HL-60 (cell line): ENCODE measurements at regions not wholly inside any gene's neighbourhood (a gene's known extent, or its start where the extent isn't known, plus 50 kb on each side); places are given as distances from the start of the nearest gene placed in this dataset.

Experiments used
- DNase-seq, 2 experiments: peaks; one replicate each; pipeline ENCODE4 v3.0.0-alpha.2; 2010 to 2020; ENCODE audit warnings: low read depth in 1 of 2, low spot score in 1 of 2
- H3K27ac ChIP-seq: fragments of 250-450 bp; sonication (Bioruptor Pico); replicated peaks from 2 replicates; pipeline ENCODE4 v1.5.1; 2020; ENCODE audit warnings: mild to moderate bottlenecking, moderate library complexity
- H3K27me3 ChIP-seq: fragments of 250-450 bp; sonication (Bioruptor Pico); 2 replicates; pipeline ENCODE4 v1.5.1; 2021; ENCODE audit warnings: mild to moderate bottlenecking, moderate library complexity; ENCODE audit not compliant: insufficient read depth, poor library complexity, severe bottlenecking
- H3K4me3 ChIP-seq: replicated peaks from 2 replicates; pipeline ENCODE4 v1.5.1; 2011; ENCODE audit warnings: mild to moderate bottlenecking, control low read depth, low read length; ENCODE audit not compliant: insufficient read depth
- CTCF ChIP-seq: IDR thresholded peaks from one replicate; pipeline ENCODE4 v1.5.1; 2011; ENCODE audit warnings: low read length, control low read depth, inconsistent platforms; ENCODE audit not compliant: insufficient read depth
- GABPA ChIP-seq: IDR thresholded peaks from 2 replicates; pipeline ENCODE4 v1.6.1; 2012; ENCODE audit warnings: low read depth
- POLR2AphosphoS5 ChIP-seq: IDR thresholded peaks from 2 replicates; pipeline ENCODE4 v1.6.1; 2012; ENCODE audit warnings: low read depth
- REST ChIP-seq: IDR thresholded peaks from 2 replicates; pipeline ENCODE4 v1.6.1; 2012; ENCODE audit warnings: low read depth; ENCODE audit not compliant: insufficient replicate concordance
- SPI1 ChIP-seq: IDR thresholded peaks from 2 replicates; pipeline ENCODE4 v1.6.1; 2012; ENCODE audit warnings: low read depth, mild to moderate bottlenecking, borderline replicate concordance

DNA sequence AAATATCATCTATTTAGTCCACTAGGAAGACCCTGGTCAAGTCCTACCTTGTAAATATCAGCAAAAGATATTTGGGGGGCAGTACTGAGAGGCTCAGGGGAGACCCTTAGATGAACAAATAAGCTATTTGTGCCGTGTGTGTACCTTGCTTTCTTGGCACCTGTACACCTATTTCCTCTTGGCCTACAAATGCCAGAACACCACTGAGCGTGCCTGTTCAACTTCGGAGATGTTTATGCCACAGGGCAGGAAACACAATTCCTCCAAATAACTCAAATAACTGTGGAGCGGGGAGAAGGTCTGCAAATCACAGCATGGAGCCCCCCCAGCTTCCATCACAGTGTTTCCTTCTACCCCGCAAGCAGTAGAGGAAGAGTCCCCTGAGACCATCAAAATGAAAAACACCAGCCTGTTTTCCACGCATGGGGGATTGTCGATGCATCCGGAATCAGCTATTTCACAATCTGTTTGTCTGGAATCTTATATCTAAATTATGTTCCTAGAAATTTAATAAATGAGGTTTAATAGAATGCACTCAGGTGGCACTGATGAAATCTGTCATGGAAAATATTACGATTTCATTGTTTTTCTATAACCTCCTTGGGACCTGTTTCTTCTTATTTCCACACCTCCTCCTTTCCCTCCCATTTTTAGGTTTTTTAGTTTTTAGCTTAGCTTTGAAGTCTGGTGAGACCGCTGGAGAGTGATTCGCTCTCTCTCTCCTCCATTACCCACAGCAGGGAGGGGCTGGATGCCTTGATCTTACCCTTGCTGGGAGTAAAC lies 254.0 kb upstream of the SRRM4 start:
- no peak for TF ChIP-seq GABPA
- no peak for TF ChIP-seq REST
- TF ChIP-seq CTCF = no peak
- TF ChIP-seq POLR2AphosphoS5 = no peak
- no peak for TF ChIP-seq SPI1
- H3K4me3 ChIP-seq = no peak overlapping the region

DNA sequence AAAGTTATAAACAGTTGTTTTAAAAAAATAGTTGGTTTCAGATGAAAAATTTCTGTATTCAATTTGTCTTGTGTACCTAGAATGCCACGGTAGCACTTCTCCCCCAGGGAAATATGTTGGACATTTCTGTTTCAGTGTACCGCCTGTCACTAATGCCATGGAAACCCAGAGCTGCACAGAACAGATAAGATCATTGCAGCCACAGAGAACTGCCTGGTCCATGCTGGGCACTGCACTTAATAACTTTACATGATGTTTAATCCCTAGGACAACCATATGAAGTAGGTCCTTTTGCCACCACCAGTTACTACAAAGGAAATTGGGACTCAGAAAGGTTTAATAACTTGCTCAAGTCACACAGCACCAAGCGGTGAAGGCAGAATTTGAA lies 253.4 kb upstream of the SRRM4 start:
- no peak for TF ChIP-seq REST
- no peak for TF ChIP-seq SPI1
- no peak for TF ChIP-seq POLR2AphosphoS5
- no peak for TF ChIP-seq GABPA
- TF ChIP-seq CTCF = no peak
- DNase-seq = no peak
- Histone ChIP-seq H3K27me3 (no peaks in the 10 kb centered on the region), H3K27ac (no peak overlapping the region), H3K4me3 (no peak overlapping the region)

More for the DNA sequence above, 254.0 kb upstream of the SRRM4 start:
- DNase-seq = no peak
- Histone ChIP-seq H3K27me3 (no peaks in the 10 kb centered on the region), H3K27ac (no peak overlapping the region)

DNA sequence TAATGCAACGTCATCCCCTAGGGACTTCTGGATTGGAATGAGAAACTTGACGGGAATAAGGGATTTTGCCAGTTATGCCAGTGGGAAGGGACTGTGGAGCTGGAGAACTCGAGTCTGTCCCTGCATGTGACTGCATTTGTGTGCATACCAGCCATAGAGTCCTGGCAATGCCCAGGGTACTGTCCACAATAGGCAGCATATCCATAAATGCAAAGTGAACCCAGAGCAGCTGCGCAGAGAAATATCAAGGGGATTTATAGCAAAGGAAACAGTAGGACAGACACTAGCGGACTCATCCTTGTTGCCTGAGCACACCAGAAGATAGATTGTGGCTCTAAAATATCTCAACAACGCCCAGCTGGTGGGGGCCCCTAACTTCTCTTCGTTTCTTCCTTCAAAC lies 247.1 kb upstream of the SRRM4 start:
- Histone ChIP-seq H3K27ac (no peak overlapping the region), H3K4me3 (no peak overlapping the region), H3K27me3 (no peaks in the 10 kb centered on the region)
- TF ChIP-seq GABPA (no peak), POLR2AphosphoS5 (no peak), SPI1 (no peak), CTCF (no peak), REST (no peak)
- no peak for DNase-seq
